OCI-LY3 (cell line): ENCODE measurements at regions not wholly inside any gene's neighbourhood (a gene's known extent, or its start where the extent isn't known, plus 50 kb on each side); places are given as distances from the start of the nearest gene placed in this dataset.

ENCODE experiments used
- CTCF ChIP-seq: fragments of 200-600, 300-600 bp; sonication (generic); IDR thresholded peaks from 2 replicates; pipeline ENCODE4 v1.5.1; 2014; ENCODE audit warnings: antibody characterized with exemption, low read length, low read depth
- EZH2phosphoT487 ChIP-seq: fragments of 200-600 bp; shearing (Covaris generic); IDR thresholded peaks from 2 replicates; pipeline ENCODE4 v1.6.1; 2018; ENCODE audit warnings: antibody characterized with exemption, mixed run types, low read depth

GRCh38 chrX:138874271-138874935 lies 162.9 kb upstream of the FGF13 start:
- TF ChIP-seq CTCF (no peak), EZH2phosphoT487 (no peak)
